GM03348 (cell line): ENCODE measurements at regions not wholly inside any gene's neighbourhood (a gene's known extent, or its start where the extent isn't known, plus 50 kb on each side); places are given as distances from the start of the nearest gene placed in this dataset.

Source experiments
- DNase-seq: peaks from one replicate; pipeline ENCODE4 v3.0.0; 2012; ENCODE audit warnings: low spot score

- no peak for DNase-seq
Measured at GRCh38 chr4:158007566-158007965, 165.3 kb downstream of the GASK1B start.

DNA sequence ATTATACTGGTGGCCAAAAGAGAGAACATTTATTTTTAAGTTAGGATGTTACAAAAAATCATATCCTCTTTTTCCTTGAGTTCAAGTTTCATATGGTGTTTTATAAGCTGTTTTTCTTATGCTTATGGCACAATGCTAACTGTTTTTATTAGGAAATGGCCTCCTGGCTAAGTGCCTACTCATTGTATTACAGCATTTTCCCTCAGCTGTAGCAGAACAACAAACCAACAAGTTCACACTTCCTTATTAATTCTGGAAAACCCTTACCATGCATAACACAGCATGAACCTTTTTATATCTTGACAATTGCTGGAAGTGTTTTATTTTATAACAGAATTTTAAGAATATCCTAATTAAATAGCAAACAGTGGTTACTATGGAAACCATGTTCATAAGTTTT, 165.8 kb downstream of the GASK1B start:
- DNase-seq, result no peak

DNA sequence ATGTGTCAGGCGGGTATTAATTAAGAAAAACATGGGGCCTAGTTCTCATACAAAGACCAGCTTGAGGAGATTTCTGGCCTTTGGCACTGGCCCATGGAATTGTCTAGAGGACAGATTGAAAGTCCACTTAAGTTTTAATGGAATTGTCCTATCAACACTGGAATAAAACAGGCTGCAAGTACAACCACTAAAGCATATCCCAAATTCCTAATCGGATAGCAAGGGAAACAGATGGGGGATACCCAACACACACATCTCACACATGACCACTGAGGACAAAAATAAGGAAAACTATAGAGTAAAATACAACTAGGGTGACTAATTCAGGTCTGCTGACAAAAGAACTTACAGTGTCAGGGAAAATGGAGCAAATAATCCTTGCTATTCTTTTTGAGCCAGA, 167.8 kb downstream of the GASK1B start:
- no peak for DNase-seq

GRCh38 chr4:158004101-158004500, 168.7 kb downstream of the GASK1B start:
- DNase-seq, result no peak

- no peak for DNase-seq
Measured at GRCh38 chr4:158003212-158003611, 169.6 kb downstream of the GASK1B start.

GRCh38 chr4:158002173-158002572, 170.7 kb downstream of the GASK1B start:
- DNase-seq, result no peak

- no peak for DNase-seq
Measured at GRCh38 chr4:158001756-158002155, 171.1 kb downstream of the GASK1B start.

- no peak for DNase-seq
Measured at GRCh38 chr4:157999723-158000122, 173.1 kb downstream of the GASK1B start.

DNA sequence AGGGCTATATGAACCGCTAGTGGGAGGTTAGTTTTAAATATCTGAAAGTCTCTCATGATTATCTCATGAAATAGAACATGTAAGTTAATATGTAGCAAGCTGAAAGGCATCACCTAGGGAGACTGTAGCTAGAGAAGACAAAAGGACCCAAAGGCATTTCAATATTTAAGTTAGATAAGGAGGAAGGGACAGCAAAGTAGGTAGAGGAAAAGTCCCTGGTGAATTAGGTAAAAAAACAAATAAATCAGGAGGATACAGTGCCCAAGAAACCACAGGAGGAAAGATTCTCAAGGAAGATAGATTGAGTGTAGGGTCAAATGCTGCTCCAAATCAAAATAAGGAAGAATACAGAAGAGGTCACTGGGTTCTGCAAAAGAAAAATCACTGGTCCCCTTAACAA, 175.5 kb downstream of the GASK1B start:
- DNase-seq, result no peak

GRCh38 chr4:157996061-157997028, 176.5 kb downstream of the GASK1B start:
- no peak for DNase-seq

DNA sequence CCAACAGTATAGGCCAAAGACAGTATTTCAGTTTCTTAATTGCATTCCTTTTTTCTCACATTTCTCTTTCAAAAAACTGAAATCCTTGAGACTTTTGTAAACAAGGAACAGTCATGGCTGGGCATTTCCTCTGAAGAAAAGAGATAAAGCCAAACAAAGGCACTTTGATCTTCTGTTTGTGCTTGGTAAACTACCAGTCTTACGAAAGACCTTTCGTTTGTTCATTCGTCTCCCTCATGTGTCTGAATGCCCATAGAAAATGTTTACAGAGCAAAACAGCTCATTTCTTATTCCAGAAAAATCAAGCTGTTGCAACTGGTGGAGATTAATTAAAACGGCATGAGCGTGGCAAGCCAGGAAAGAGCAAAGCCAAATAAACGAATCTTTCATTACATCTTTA, 178.0 kb downstream of the GASK1B start:
- DNase-seq, result no peak

DNA sequence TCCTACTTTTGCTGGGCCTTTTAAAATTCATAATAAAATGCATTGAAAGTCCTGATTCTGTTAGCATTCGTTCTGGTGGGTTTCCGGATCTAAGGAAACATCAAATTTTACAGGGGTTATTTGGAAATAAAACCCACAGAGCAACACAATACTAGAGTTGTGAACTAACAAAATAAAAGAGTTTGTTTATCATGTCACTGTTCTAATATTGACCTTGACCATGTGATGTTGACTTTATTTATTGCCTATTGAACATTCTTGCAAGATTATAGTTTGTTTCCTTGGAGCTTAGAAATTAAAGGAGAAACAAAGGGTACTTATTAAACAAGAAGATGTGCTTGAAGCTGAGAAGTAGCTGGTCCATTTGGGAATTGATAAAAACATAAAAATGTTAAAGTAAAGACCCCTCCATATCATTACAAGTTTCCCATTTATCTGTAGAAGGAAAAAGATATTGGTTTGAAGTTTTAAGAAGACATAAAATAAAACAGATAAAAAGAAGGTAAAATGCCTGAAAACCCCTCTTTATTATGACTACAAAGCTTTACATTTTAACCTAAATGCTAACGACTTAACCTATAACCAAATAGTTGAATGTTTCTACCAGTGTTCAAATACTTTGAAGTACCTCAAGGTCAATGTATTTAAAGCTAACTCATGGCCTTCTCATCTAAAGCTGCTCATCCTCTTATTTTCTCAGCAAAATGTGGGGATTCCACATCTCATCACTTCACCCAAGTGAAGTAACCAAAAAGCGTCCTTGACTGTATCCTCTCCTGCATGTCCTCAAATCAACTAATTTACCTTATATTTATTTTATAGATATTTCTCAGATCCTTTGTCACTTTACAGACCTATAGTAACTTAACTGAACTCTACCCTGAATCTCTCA, 179.6 kb downstream of the GASK1B start:
- DNase-seq, result no peak

- DNase-seq, result peak; percentile 47
Measured at GRCh38 chr4:157992038-157992705, 180.7 kb downstream of the GASK1B start.

DNA sequence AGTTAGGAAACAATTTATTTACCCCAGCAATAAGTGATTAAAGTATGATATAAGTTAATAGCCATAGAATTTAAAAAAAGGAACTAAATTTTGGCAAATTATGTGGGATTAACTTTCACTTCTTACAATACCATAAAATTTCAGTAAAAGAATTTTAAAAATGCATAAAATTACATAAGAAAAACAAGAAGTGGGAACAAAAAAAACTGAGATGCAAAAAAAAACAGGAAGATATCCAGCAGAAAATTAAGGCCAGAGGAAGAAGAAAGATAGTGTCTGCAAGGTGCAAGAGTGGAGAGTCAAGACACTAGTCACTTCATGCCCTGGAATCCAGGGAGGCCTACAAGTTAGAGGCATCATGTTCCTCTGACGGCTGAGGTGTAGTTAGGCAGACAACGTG, 184.2 kb downstream of the GASK1B start:
- no peak for DNase-seq

- DNase-seq, result no peak
Measured at GRCh38 chr4:157984285-157984911, 188.4 kb downstream of the GASK1B start.

DNA sequence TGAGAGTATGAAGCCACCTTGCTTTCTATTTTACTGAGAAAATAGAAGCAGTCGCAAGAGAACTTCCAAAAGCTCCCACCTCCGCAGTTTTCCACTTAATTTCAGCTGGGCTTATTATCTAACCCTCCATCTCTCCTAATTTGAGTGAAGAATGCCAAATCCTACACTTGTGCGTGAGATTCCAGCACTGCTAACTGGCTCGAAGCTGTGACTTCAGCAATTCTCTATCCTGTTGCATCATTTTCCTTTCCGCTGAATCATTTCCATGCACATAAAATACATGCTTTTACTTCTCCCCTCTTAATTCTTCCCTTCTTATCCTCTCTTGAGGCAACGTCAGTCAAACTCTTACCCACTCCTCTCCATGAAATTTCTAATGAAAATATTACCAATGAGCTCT, 189.5 kb downstream of the GASK1B start:
- no peak for DNase-seq

DNA sequence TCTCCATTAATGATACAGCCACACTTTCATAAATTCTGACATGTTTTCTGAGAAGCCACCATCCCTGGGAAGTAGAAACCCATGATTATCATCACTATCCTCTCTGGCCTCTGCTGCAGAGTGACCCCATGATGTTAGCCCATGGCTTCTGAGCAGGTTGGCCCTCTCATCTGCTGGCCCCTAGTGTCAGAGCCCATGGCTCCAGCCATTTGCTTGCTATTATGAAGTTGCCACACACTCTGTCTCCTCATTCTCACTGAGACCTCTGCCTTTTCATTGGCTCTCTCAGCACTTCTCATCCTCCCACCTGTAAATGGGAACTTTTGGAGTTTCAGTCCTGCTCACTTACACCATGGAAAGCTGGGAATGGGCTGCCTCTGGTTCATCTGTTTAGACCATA, 192.7 kb downstream of the GASK1B start:
- DNase-seq, result no peak

DNA sequence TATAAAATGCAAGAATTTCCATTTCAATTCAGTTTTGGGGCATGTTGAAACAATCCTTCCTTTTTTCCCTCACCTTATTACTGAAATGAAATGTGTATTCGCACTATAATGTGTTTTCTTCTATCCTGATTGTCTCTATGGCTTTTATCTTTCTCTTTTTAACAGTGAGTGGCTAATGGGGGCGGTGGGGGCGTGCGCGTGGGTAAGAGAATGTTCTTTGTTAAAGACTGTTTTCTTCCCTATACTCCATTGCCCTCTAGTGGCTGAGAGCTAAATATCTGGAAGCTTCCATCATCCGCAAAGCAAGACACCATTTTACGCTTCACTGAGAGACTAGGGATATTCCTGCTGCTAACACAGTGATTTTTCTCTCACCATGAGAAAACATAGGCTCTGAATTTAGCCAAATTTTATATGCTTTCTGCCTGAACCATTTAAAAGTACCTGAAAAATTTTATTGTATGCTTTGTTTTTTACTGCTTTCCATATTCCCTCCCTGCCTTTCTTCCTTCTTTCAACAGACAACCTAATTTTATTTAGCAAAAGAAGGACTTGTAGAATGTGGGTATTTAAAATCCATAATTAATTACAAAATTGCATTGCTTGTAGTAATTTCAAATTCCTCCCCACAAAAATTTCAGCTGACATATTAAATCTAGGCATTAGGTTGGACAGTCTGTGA, 194.0 kb downstream of the GASK1B start:
- peak; percentile 65 for DNase-seq

GRCh38 chr4:157977086-157977485, 195.7 kb downstream of the GASK1B start:
- DNase-seq, result peak; percentile 9

GRCh38 chr4:157973297-157973696, 199.5 kb downstream of the GASK1B start:
- DNase-seq, result no peak

- no peak for DNase-seq
Measured at GRCh38 chr4:157964463-157964862, 208.4 kb downstream of the GASK1B start.
